HCT116 (cell line): ENCODE measurements at regions not wholly inside any gene's neighbourhood (a gene's known extent, or its start where the extent isn't known, plus 50 kb on each side); places are given as distances from the start of the nearest gene placed in this dataset.

Experiments used
- ATAC-seq: fragments of 200-7000 bp; cut with Tn5 transposase; 2 replicates; pipeline ENCODE4 v1.9.1; 2020; ENCODE audit warnings: mild to moderate bottlenecking, moderate library complexity
- BruUV-seq: library from RNA; stranded (reverse); fragments of 400-500 nt; replicated peaks from 2 replicates; lab custom pipeline; 2021; lab: Mats Ljungman, UMichigan
- CTCF ChIA-PET: fragments of 300-600 bp; sonication (Branson Sonifier 250); formaldehyde crosslinking; loops from one replicate; lab custom pipeline; 2021; ENCODE audit warnings: antibody characterized with exemption; lab: Charles Lee
- POLR2A ChIA-PET: fragments of 300-600, 350-600 bp; sonication (Branson Sonifier 250); formaldehyde crosslinking; loops from one replicate; lab custom pipeline; 2021; ENCODE audit warnings: antibody characterized with exemption; lab: Charles Lee
- RAD21 ChIA-PET, 2 experiments: fragments of 300-600 bp; sonication (Branson Sonifier 250); formaldehyde crosslinking; loops; one replicate each; lab custom pipeline; 2023; ENCODE audit warnings: low total read pairs in 2 of 2; ENCODE audit not compliant: uncharacterized antibody in 2 of 2, unreplicated experiment in 2 of 2, low non-redundant PET in 1 of 2; lab: Charles Lee
- DNase-seq: peaks from one replicate; pipeline ENCODE4 v3.0.0-alpha.2; 2010; ENCODE audit warnings: low read depth, low spot score
- H2AFZ ChIP-seq: fragments of 200-600 bp; shearing (Covaris generic), sonication (generic); 2 replicates; pipeline ENCODE4 v1.6.1; 2017; ENCODE audit warnings: low read depth, mixed run types, mixed read lengths, antibody characterized with exemption, low read length; ENCODE audit not compliant: poor library complexity, severe bottlenecking
- H3K27ac ChIP-seq: 2 replicates; pipeline ENCODE4 v1.5.1; 2012; ENCODE audit warnings: low read depth, low read length
- H3K27me3 ChIP-seq: fragments of 200-600 bp; sonication (generic); 2 replicates; pipeline ENCODE4 v1.6.1; 2016; ENCODE audit warnings: mixed run types, low read length, mixed read lengths; ENCODE audit not compliant: insufficient read depth
- H3K36me3 ChIP-seq, 2 experiments: fragments of 200-500 bp in 1 of 2; fragments of 200-600 bp in 1 of 2; sonication (Bioruptor generic) in 1 of 2; sonication (generic) in 1 of 2; 2 replicates each; pipeline versions ENCODE4 v1.5.1 to v1.6.1; 2014 to 2016; ENCODE audit warnings: low read length in 2 of 2, inconsistent platforms in 1 of 2, mixed read lengths in 1 of 2, mixed run types in 1 of 2; ENCODE audit not compliant: insufficient read depth in 2 of 2, control insufficient read depth in 1 of 2
- H3K4me1 ChIP-seq, 2 experiments: fragments of 200-600 bp in 1 of 2; sonication (generic) in 1 of 2; 2 replicates each; pipeline versions ENCODE4 v1.5.1 to v1.6.1; 2012 to 2017; ENCODE audit warnings: low read length in 2 of 2, inconsistent platforms in 1 of 2, mild to moderate bottlenecking in 1 of 2, mixed read lengths in 1 of 2, mixed run types in 1 of 2, moderate library complexity in 1 of 2; ENCODE audit not compliant: insufficient read depth in 2 of 2, control insufficient read depth in 1 of 2
- H3K4me2 ChIP-seq: fragments of 200-600 bp; sonication (generic); 2 replicates; pipeline ENCODE4 v1.6.1; 2017; ENCODE audit warnings: mixed run types, low read length, mixed read lengths
- H3K4me3 ChIP-seq, 2 experiments: fragments of 200-600 bp in 1 of 2; sonication (generic) in 1 of 2; replicated peaks in 1 of 2; 2 replicates each; pipeline ENCODE4 v1.5.1; 2011 to 2016; ENCODE audit warnings: low read length in 2 of 2, control low read depth in 1 of 2, low read depth in 1 of 2, mild to moderate bottlenecking in 1 of 2, mixed read lengths in 1 of 2, mixed run types in 1 of 2
- H3K79me2 ChIP-seq: fragments of 200-600 bp; sonication (generic); 2 replicates; pipeline ENCODE4 v1.6.1; 2017; ENCODE audit warnings: mild to moderate bottlenecking, mixed run types, low read length, moderate library complexity, mixed read lengths; ENCODE audit not compliant: insufficient read depth
- H3K9ac ChIP-seq: fragments of 200-600 bp; sonication (generic); 2 replicates; pipeline ENCODE4 v1.6.1; 2016; ENCODE audit warnings: low read length, mixed read lengths
- H3K9me2 ChIP-seq: fragments of 200-600 bp; sonication (generic), shearing (Covaris generic); 2 replicates; pipeline ENCODE4 v1.6.1; 2017; ENCODE audit warnings: mixed run types, mild to moderate bottlenecking, moderate library complexity; ENCODE audit not compliant: insufficient read depth
- H3K9me3 ChIP-seq, 2 experiments: fragments of 200-500 bp in 1 of 2; fragments of 200-600 bp in 1 of 2; sonication (Bioruptor generic) in 1 of 2; sonication (generic) in 1 of 2; 2 replicates each; pipeline ENCODE4 v1.6.1; 2014 to 2017; ENCODE audit warnings: low read length in 2 of 2, mixed read lengths in 2 of 2, inconsistent platforms in 1 of 2, low read depth in 1 of 2, mild to moderate bottlenecking in 1 of 2, mixed run types in 1 of 2, moderate library complexity in 1 of 2; ENCODE audit not compliant: control insufficient read depth in 1 of 2, insufficient read depth in 1 of 2
- H4K20me1 ChIP-seq: fragments of 200-600 bp; sonication (generic), shearing (Covaris generic); 2 replicates; pipeline ENCODE4 v1.6.1; 2017; ENCODE audit warnings: mixed run types, mild to moderate bottlenecking, moderate library complexity; ENCODE audit not compliant: insufficient read depth
- CEBPB ChIP-seq: IDR thresholded peaks from 2 replicates; pipeline ENCODE4 v1.6.1; 2012; ENCODE audit warnings: low read depth
- POLR2A ChIP-seq: IDR thresholded peaks from 2 replicates; pipeline ENCODE4 v1.7.0; 2011; ENCODE audit warnings: borderline replicate concordance; ENCODE audit not compliant: insufficient read depth, insufficient read length; ENCODE audit errors: extremely low read depth
- SIN3A ChIP-seq: IDR thresholded peaks from 2 replicates; pipeline ENCODE4 v1.6.1; 2012; ENCODE audit warnings: low read depth
- SRF ChIP-seq: IDR thresholded peaks from 2 replicates; pipeline ENCODE4 v1.6.1; 2012; ENCODE audit warnings: low read depth
- TCF7L2 ChIP-seq: IDR thresholded peaks from 2 replicates; pipeline ENCODE4 v1.7.0; 2011; ENCODE audit warnings: borderline replicate concordance, inconsistent platforms; ENCODE audit not compliant: insufficient read depth, insufficient read length; ENCODE audit errors: extremely low read depth
- ZFX ChIP-seq: fragments of 450-650 bp; IDR thresholded peaks from 2 replicates; pipeline ENCODE4 v1.6.1; 2017
- ZNF274 ChIP-seq: fragments of 200-500 bp; sonication (Bioruptor generic); IDR thresholded peaks from 2 replicates; pipeline ENCODE4 v1.6.1; 2014; ENCODE audit warnings: mild to moderate bottlenecking, low read depth, low read length, inconsistent platforms
- intact Hi-C: fragments of 100-400 bp; cut with micrococcal nuclease; formaldehyde crosslinking; loops from 2 replicates; pipeline ENCODE4 v1.10.0; 2022
- TF ChIP-seq, protein P1 (sequence below): IDR thresholded peaks from 2 replicates; pipeline ENCODE4 v1.6.1; 2011; ENCODE audit warnings: mild to moderate bottlenecking, low read length, moderate library complexity; ENCODE audit not compliant: insufficient replicate concordance; ENCODE audit errors: extremely low read depth

DNA sequence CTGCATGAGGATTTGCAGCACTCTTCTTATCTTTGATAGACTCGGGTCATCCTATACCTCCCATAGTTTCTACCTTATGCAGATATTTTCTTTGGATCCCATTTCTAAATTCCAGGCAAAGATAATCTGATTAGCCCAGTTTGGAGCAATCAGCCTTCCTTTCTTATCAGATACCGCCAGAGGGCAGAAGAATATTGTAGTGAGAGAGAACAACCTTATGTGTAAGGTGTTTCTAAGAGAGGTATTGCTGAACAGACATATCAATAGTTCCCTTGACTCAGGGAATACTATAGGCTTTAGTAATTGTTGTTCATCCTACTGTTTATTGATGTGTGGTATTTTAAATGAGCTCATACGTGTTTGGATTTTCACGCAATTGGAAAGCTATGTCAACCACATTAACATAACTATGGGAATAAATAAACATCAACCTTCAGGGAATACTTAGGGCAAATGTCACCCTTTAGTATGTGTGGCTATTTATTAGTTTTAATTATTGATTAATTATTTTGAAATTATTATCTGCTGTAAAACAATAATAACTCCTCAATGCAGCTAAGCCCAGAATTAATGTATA, 1435.2 kb upstream of the CDH9 start:
- BruUV-seq = no TSS peak
- intact Hi-C loops = no loop called here
- Histone ChIP-seq H3K4me2 (no peak overlapping the region), H3K9me2 (no peaks in the 10 kb centered on the region), H3K4me3 (no peak overlapping the region), H3K79me2 (no peaks in the 10 kb centered on the region), H3K9me3 (peaks cover 7 to 17% of the 10 kb centered on the region in 2 experiments; a peak in 2 of 4 replicates), H3K4me1 (no peaks in the 10 kb centered on the region), H3K27me3 (no peaks in the 10 kb centered on the region)
- CTCF ChIA-PET = no interaction called here
- POLR2A ChIA-PET = no interaction called here
- no peak for TF ChIP-seq SIN3A
- TF ChIP-seq POLR2A = no peak
- TF ChIP-seq ZFX = no peak
- TF ChIP-seq SRF = no peak
- TF ChIP-seq ZNF274 = no peak
- TF ChIP-seq, protein P1, sequence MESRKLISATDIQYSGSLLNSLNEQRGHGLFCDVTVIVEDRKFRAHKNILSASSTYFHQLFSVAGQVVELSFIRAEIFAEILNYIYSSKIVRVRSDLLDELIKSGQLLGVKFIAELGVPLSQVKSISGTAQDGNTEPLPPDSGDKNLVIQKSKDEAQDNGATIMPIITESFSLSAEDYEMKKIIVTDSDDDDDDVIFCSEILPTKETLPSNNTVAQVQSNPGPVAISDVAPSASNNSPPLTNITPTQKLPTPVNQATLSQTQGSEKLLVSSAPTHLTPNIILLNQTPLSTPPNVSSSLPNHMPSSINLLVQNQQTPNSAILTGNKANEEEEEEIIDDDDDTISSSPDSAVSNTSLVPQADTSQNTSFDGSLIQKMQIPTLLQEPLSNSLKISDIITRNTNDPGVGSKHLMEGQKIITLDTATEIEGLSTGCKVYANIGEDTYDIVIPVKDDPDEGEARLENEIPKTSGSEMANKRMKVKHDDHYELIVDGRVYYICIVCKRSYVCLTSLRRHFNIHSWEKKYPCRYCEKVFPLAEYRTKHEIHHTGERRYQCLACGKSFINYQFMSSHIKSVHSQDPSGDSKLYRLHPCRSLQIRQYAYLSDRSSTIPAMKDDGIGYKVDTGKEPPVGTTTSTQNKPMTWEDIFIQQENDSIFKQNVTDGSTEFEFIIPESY = no peak
- TF ChIP-seq TCF7L2 = no peak
- no peak for TF ChIP-seq CEBPB
- TF ChIP-seq, all 23 proteins: peak for 0
- Histone ChIP-seq H4K20me1 (no peaks in the 10 kb centered on the region), H3K27ac (no peak overlapping the region), H3K36me3 (no peaks in the 10 kb centered on the region), H3K9ac (no peak overlapping the region), H2AFZ (no peak overlapping the region)
- DNase-seq (no peak), ATAC-seq (no peak)
- RAD21 ChIA-PET = no interaction called here

DNA sequence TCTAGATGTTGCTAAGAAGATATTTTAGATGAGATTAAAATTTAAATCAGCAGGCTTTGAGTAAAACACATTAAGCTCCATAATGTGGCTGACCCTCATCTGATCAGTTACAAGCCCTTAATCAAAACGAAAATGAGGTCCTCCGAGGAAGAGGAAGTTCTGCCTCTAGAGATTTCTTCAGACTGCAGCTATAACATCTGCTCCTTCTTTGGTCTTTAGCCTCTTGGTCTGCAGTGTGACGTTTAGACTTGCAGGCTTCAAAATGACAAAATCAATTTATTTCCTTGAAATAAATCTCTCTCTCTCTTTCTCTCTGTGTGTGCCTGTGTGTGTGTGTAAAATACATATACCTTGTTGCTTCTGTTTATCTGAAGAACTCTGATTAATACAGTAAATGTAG, 1429.8 kb upstream of the CDH9 start:
- no peaks in the 10 kb centered on the region for H3K4me1 ChIP-seq
- TF ChIP-seq ZFX = no peak
- no TSS peak for BruUV-seq
- no peak overlapping the region for H2AFZ ChIP-seq
- intact Hi-C loops = no loop called here
- ChIA-PET CTCF (no interaction called here), POLR2A (no interaction called here), RAD21 (no interaction called here)
- no peaks in the 10 kb centered on the region; a peak in 1 of 4 replicates for H3K36me3 ChIP-seq
- no peak overlapping the region for H3K27ac ChIP-seq
- no peak overlapping the region for H3K4me2 ChIP-seq
- H3K4me3 ChIP-seq = no peak overlapping the region
- H3K27me3 ChIP-seq = no peaks in the 10 kb centered on the region
- no peak overlapping the region for H3K9ac ChIP-seq
- no peaks in the 10 kb centered on the region for H3K9me2 ChIP-seq
- no peaks in the 10 kb centered on the region for H3K79me2 ChIP-seq
- peaks cover 3 to 22% of the 10 kb centered on the region in 2 experiments; a peak in 2 of 4 replicates for H3K9me3 ChIP-seq
- no peak for ATAC-seq
- H4K20me1 ChIP-seq = no peaks in the 10 kb centered on the region
- DNase-seq = no peak
